ENCODE measurements at regions not wholly inside any gene's neighbourhood (a gene's known extent, or its start where the extent isn't known, plus 50 kb on each side); places are given as distances from the start of the nearest gene placed in this dataset.

GRCh38 chr4:164508097-164508496 lies 245.8 kb upstream of the SMIM31 start:
- no peak overlapping the region for H3K27ac ChIP-seq

GRCh38 chr4:164508771-164509170 lies 245.2 kb upstream of the SMIM31 start:
- H3K27ac ChIP-seq: no peak overlapping the region
- no peaks in the 10 kb centered on the region for H3K36me3 ChIP-seq

More at GRCh38 chr4:164508097-164508496, 245.8 kb upstream of the SMIM31 start:
- intact Hi-C loops (cut with DNase I): no loop called here
- Histone ChIP-seq H3K4me1 (no peaks in the 10 kb centered on the region), H3K9me3 (no peaks in the 10 kb centered on the region), H3K4me3 (no peak overlapping the region), H3K36me3 (no peaks in the 10 kb centered on the region), H3K27me3 (no peaks in the 10 kb centered on the region)
- TF ChIP-seq, protein P1, sequence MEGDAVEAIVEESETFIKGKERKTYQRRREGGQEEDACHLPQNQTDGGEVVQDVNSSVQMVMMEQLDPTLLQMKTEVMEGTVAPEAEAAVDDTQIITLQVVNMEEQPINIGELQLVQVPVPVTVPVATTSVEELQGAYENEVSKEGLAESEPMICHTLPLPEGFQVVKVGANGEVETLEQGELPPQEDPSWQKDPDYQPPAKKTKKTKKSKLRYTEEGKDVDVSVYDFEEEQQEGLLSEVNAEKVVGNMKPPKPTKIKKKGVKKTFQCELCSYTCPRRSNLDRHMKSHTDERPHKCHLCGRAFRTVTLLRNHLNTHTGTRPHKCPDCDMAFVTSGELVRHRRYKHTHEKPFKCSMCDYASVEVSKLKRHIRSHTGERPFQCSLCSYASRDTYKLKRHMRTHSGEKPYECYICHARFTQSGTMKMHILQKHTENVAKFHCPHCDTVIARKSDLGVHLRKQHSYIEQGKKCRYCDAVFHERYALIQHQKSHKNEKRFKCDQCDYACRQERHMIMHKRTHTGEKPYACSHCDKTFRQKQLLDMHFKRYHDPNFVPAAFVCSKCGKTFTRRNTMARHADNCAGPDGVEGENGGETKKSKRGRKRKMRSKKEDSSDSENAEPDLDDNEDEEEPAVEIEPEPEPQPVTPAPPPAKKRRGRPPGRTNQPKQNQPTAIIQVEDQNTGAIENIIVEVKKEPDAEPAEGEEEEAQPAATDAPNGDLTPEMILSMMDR (IDR thresholded peaks at IDR 0.05): no peak
- DNase-seq (no peak), ATAC-seq (no peak)

DNA sequence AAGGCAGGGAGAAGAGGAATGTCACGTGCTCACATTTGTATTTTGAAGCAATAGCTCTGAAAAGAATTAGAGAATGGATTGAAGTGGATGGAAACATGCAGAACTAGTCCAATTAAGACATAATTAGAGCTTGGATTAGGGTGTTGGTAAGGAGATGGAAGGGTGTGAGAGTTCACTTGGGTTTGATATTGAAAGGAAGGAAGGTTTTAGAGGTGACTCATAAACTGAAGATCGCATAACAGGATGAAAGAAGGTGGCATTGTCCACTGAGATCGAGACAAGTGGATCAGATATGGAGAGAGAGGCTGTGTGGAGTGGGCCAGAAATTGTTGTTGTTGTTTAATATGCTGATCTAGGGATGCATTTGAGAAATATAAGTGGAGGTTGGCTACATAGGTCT lies 244.0 kb upstream of the SMIM31 start:
- Histone ChIP-seq H3K4me3 (no peak overlapping the region), H3K27ac (no peak overlapping the region), H3K36me3 (no peaks in the 10 kb centered on the region), H3K4me1 (no peaks in the 10 kb centered on the region), H3K9me3 (no peaks in the 10 kb centered on the region), H3K27me3 (no peaks in the 10 kb centered on the region)
- ATAC-seq (no peak), DNase-seq (no peak)
- TF ChIP-seq, protein P1 (IDR thresholded peaks at IDR 0.05): no peak
- intact Hi-C loops (cut with DNase I): no loop called here

More at GRCh38 chr4:164508771-164509170, 245.2 kb upstream of the SMIM31 start:
- intact Hi-C loops (cut with DNase I): no loop called here
- no peaks in the 10 kb centered on the region for H3K9me3 ChIP-seq
- DNase-seq (no peak), ATAC-seq (no peak)
- H3K4me1 ChIP-seq: no peaks in the 10 kb centered on the region
- H3K27me3 ChIP-seq: no peaks in the 10 kb centered on the region
- no peak overlapping the region for H3K4me3 ChIP-seq
- TF ChIP-seq, protein P1 (IDR thresholded peaks at IDR 0.05): no peak

- H3K9me3 ChIP-seq: no peaks in the 10 kb centered on the region
- no peaks in the 10 kb centered on the region for H3K4me1 ChIP-seq
- ATAC-seq (no peak), DNase-seq (no peak)
- no peaks in the 10 kb centered on the region for H3K27me3 ChIP-seq
- intact Hi-C loops (cut with DNase I): no loop called here
- H3K36me3 ChIP-seq: no peaks in the 10 kb centered on the region
- no peak overlapping the region for H3K27ac ChIP-seq
- TF ChIP-seq, protein P1 (IDR thresholded peaks at IDR 0.05): no peak
- H3K4me3 ChIP-seq: no peak overlapping the region
Measured at GRCh38 chr4:164512124-164512523, 241.8 kb upstream of the SMIM31 start.

DNA sequence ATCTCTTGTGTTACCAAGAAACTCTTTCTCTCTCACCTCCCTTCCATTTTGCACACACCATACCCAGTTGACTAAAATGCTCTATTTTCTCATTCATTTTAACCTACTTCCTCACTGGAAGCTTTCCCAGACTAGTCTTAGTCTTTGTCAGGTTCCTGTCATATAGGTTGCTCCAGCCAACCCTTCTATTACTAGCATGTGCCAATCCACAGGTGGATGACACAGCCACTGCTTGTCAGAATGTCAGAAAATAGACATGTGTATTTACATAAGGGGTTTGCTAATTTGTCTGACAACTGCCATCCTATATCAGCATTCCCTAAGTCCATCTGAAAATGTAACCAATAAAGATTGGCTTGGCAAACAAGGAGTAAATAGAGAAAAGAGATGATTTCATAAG lies 239.2 kb upstream of the SMIM31 start:
- DNase-seq (no peak), ATAC-seq (no peak)
- no peak overlapping the region for H3K4me3 ChIP-seq
- TF ChIP-seq, protein P1 (IDR thresholded peaks at IDR 0.05): no peak
- H3K27me3 ChIP-seq: no peaks in the 10 kb centered on the region
- H3K36me3 ChIP-seq: no peaks in the 10 kb centered on the region
- no peaks in the 10 kb centered on the region for H3K9me3 ChIP-seq
- no peak overlapping the region for H3K27ac ChIP-seq
- no peaks in the 10 kb centered on the region for H3K4me1 ChIP-seq
- intact Hi-C loops (cut with DNase I): no loop called here

- intact Hi-C loops (cut with DNase I): no loop called here
Measured at GRCh38 chr4:164524789-164525188, 229.1 kb upstream of the SMIM31 start.

More at GRCh38 chr4:164524789-164525188, 229.1 kb upstream of the SMIM31 start:
- ATAC-seq (no peak), DNase-seq (no peak)
- no peak overlapping the region for H3K27ac ChIP-seq
- H3K9me3 ChIP-seq: no peaks in the 10 kb centered on the region
- no peaks in the 10 kb centered on the region for H3K27me3 ChIP-seq
- no peaks in the 10 kb centered on the region for H3K4me1 ChIP-seq
- H3K36me3 ChIP-seq: no peaks in the 10 kb centered on the region
- H3K4me3 ChIP-seq: no peak overlapping the region
- TF ChIP-seq, protein P1 (IDR thresholded peaks at IDR 0.05): no peak

Data from upper lobe of right lung (tissue), 1 donor.